Activated naive CD4-positive, alpha-beta T cell treated with anti-CD3 and anti-CD28 coated beads for 36 hours (primary cell): ENCODE measurements at regions not wholly inside any gene's neighbourhood (a gene's known extent, or its start where the extent isn't known, plus 50 kb on each side); places are given as distances from the start of the nearest gene placed in this dataset.

Experiments used
- CTCF ChIA-PET: fragments of 350-600 bp; sonication (Branson Sonifier 250); formaldehyde crosslinking; loops from one replicate; lab custom pipeline; 2021; ENCODE audit warnings: antibody characterized with exemption; lab: Charles Lee
- DNase-seq: peaks from one replicate; pipeline ENCODE4 v3.0.0-alpha.2; 2020
- H3K27ac Mint-ChIP-seq: one replicate; pipeline ENCODE4 v1.8.0; 2021; ENCODE audit warnings: mild to moderate bottlenecking, mixed read lengths
- H3K27me3 Mint-ChIP-seq: one replicate; pipeline ENCODE4 v1.8.0; 2021; ENCODE audit warnings: low read depth, mixed read lengths
- H3K36me3 Mint-ChIP-seq: one replicate; pipeline ENCODE4 v1.8.0; 2021; ENCODE audit warnings: low read depth, mixed read lengths
- H3K4me1 Mint-ChIP-seq: one replicate; pipeline ENCODE4 v1.8.0; 2021; ENCODE audit warnings: low read depth, mixed read lengths
- H3K4me3 Mint-ChIP-seq: one replicate; pipeline ENCODE4 v1.8.0; 2021; ENCODE audit warnings: mild to moderate bottlenecking, moderate library complexity, mixed read lengths
- H3K9me3 Mint-ChIP-seq: one replicate; pipeline ENCODE4 v1.8.0; 2021; ENCODE audit warnings: mixed read lengths
- intact Hi-C: fragments of 100-400 bp; cut with micrococcal nuclease; formaldehyde crosslinking; loops from one replicate; pipeline ENCODE4 v1.15.1; 2023

- Mint-ChIP-seq H3K36me3 (peaks cover 1% of the 10 kb centered on the region), H3K4me1 (no peaks in the 10 kb centered on the region), H3K9me3 (peaks cover 9% of the 10 kb centered on the region), H3K27me3 (peaks cover 25% of the 10 kb centered on the region), H3K4me3 (no peak overlapping the region), H3K27ac (no peak overlapping the region)
- CTCF ChIA-PET: no interaction called here
- DNase-seq: no peak
- intact Hi-C loops: no loop called here
These were observed 167.9 kb downstream of the DICER1 start for GRCh38 chr14:94989417-94989816.

GRCh38 chr14:94987409-94987808, 169.9 kb downstream of the DICER1 start:
- DNase-seq: no peak
- Mint-ChIP-seq H3K27me3 (peaks cover 21% of the 10 kb centered on the region), H3K36me3 (peaks cover 1% of the 10 kb centered on the region), H3K4me3 (no peak overlapping the region), H3K4me1 (no peaks in the 10 kb centered on the region), H3K27ac (no peak overlapping the region), H3K9me3 (peaks cover 10% of the 10 kb centered on the region)
- CTCF ChIA-PET: no interaction called here
- intact Hi-C loops: no loop called here

DNA sequence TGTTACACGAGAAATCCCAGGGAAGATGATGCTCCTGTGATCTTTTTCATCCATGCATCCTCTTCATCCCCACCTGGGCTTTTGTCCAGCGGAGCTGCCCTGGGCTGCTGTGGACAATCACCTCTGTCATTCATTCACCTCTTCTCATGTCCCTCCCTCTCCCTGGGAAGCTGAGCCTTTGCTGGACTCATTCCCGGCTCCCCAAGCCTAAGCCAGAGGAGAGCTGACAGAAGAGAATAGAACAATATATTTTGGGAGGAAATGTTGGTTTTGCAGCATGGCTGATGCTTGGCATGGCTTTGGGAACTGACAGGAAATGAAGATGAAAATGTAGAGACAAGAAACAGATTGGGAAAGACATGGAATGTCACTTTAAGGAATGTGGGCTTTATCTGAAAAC, 177.4 kb downstream of the DICER1 start:
- no peaks in the 10 kb centered on the region for H3K36me3 Mint-ChIP-seq
- intact Hi-C loops: no loop called here
- CTCF ChIA-PET: no interaction called here

GRCh38 chr14:94977016-94977415, 180.3 kb downstream of the DICER1 start:
- no peaks in the 10 kb centered on the region for H3K9me3 Mint-ChIP-seq
- H3K4me3 Mint-ChIP-seq: no peak overlapping the region
- no peak overlapping the region for H3K27ac Mint-ChIP-seq
- H3K27me3 Mint-ChIP-seq: peaks cover 14% of the 10 kb centered on the region
- H3K4me1 Mint-ChIP-seq: no peaks in the 10 kb centered on the region
- DNase-seq: no peak
- intact Hi-C loops: no loop called here
- CTCF ChIA-PET: interaction anchor here (0.6 kb wide), 1 partner anchor 12 kb away, joined by 4 read pairs; no protein-coding TSS in a partner anchor
- no peaks in the 10 kb centered on the region for H3K36me3 Mint-ChIP-seq

More for the DNA sequence above, 177.4 kb downstream of the DICER1 start:
- Mint-ChIP-seq H3K4me1 (no peaks in the 10 kb centered on the region), H3K9me3 (peaks cover 1% of the 10 kb centered on the region), H3K4me3 (no peak overlapping the region), H3K27me3 (peaks cover 15% of the 10 kb centered on the region), H3K27ac (no peak overlapping the region)
- no peak for DNase-seq

GRCh38 chr14:94975366-94975765, 182.0 kb downstream of the DICER1 start:
- Mint-ChIP-seq H3K27ac (no peak overlapping the region), H3K9me3 (peaks cover 3% of the 10 kb centered on the region), H3K4me1 (no peaks in the 10 kb centered on the region), H3K4me3 (no peak overlapping the region), H3K27me3 (peaks cover 17% of the 10 kb centered on the region), H3K36me3 (no peaks in the 10 kb centered on the region)
- DNase-seq: no peak
- intact Hi-C loops: no loop called here
- CTCF ChIA-PET: no interaction called here

DNA sequence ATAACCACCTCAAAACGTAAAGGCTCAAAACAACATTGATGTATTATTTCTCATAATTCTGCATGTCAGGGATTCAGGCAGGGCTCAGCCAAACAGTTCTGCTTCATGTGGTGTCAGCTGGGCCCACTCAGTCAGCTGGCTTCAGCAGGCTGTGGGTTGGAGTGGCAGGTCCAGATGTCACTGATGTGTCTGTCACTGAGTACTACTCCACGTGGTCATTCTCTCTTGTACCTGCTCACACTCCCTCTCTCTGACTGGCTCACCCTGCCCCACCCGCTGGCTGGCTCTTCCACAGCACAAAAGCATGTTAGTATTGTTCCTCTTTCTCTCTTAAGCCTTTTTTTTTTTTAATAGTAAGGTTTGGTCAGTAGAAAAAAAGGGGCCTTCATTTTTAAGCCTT, 182.4 kb downstream of the DICER1 start:
- no peak overlapping the region for H3K4me3 Mint-ChIP-seq
- H3K9me3 Mint-ChIP-seq: peaks cover 3% of the 10 kb centered on the region
- no peak overlapping the region for H3K27ac Mint-ChIP-seq
- H3K36me3 Mint-ChIP-seq: no peaks in the 10 kb centered on the region
- CTCF ChIA-PET: no interaction called here
- intact Hi-C loops: no loop called here
- no peak for DNase-seq
- peaks cover 17% of the 10 kb centered on the region for H3K27me3 Mint-ChIP-seq
- H3K4me1 Mint-ChIP-seq: no peaks in the 10 kb centered on the region

- peaks cover 3% of the 10 kb centered on the region for H3K9me3 Mint-ChIP-seq
- no peak overlapping the region for H3K27ac Mint-ChIP-seq
- CTCF ChIA-PET: no interaction called here
- H3K27me3 Mint-ChIP-seq: peaks cover 17% of the 10 kb centered on the region
- no peaks in the 10 kb centered on the region for H3K36me3 Mint-ChIP-seq
- no peak overlapping the region for H3K4me3 Mint-ChIP-seq
- no peak for DNase-seq
- no peaks in the 10 kb centered on the region for H3K4me1 Mint-ChIP-seq
- intact Hi-C loops: no loop called here
These were observed 182.9 kb downstream of the DICER1 start for GRCh38 chr14:94974422-94974821.

- Mint-ChIP-seq H3K36me3 (no peaks in the 10 kb centered on the region), H3K4me3 (no peak overlapping the region), H3K9me3 (peaks cover 3% of the 10 kb centered on the region), H3K27ac (no peak overlapping the region), H3K27me3 (peaks cover 15% of the 10 kb centered on the region), H3K4me1 (no peaks in the 10 kb centered on the region)
- intact Hi-C loops: no loop called here
- CTCF ChIA-PET: no interaction called here
- no peak for DNase-seq
These were observed 185.6 kb downstream of the DICER1 start for GRCh38 chr14:94971750-94972149.

DNA sequence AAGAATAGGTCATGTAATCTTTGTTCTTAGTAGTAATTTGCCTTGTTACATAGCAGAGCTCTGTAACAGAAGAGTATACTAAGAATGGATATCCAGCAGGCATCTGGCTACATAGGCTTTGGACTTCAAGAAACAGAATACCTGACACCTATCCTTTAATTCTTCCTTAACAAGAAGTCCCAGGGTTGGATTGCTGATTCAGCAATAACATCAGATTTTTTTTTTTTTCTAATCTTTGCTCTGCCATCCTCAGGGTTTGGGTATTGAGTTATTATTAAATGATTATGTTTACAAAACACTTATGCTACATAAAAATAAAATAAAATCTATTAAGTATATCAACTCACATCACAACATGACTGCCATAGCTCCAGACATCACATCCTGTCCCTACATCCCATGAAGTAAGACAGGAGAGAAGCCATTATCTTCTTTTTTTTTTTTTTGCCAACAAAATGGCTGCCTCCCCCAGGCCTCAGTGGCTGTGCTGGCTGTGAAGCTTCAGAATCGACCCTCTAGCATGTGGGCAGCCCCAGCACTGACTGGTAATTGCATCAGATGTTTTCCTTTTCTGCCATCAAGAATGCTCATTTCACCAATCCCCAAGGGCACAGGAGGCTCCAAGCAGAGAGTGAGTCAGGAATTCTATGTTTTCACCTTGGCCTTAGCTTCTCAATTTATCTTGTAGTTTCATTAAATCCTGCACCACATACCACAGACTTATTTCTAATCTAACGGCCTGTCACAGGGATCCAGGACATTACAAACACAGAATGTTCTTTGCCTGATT, 186.2 kb downstream of the DICER1 start:
- DNase-seq: no peak
- Mint-ChIP-seq H3K9me3 (peaks cover 3% of the 10 kb centered on the region), H3K4me1 (no peaks in the 10 kb centered on the region), H3K27me3 (peaks cover 15% of the 10 kb centered on the region), H3K27ac (no peak overlapping the region), H3K36me3 (no peaks in the 10 kb centered on the region), H3K4me3 (no peak overlapping the region)
- CTCF ChIA-PET: no interaction called here
- intact Hi-C loops: no loop called here

- CTCF ChIA-PET: no interaction called here
- Mint-ChIP-seq H3K27me3 (peaks cover 12% of the 10 kb centered on the region), H3K27ac (no peak overlapping the region), H3K9me3 (peaks cover 3% of the 10 kb centered on the region), H3K4me3 (no peak overlapping the region), H3K36me3 (no peaks in the 10 kb centered on the region), H3K4me1 (no peaks in the 10 kb centered on the region)
- intact Hi-C loops: no loop called here
- DNase-seq: no peak
These were observed 187.6 kb downstream of the DICER1 start for GRCh38 chr14:94969766-94970165.

DNA sequence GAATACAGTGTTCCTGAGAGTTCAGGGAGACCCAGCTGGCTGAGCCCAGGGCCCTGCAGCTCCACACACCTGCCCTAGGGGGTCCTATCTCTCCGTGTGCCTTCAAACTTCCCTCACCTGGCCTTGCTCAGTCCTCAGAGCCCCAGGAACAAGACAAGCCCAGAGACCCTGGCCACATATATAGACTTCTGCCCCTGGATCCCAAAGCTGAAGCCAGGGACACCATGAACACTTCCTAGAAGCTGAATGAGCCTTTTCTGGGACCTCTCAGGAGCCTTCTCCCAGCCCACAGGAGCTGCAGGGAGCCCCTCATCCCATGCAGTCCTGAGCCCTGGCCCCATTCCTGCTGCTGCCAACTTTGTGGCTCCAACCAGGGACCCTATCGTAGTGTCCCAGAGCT, 190.5 kb downstream of the DICER1 start:
- CTCF ChIA-PET: no interaction called here
- intact Hi-C loops: no loop called here
- H3K4me3 Mint-ChIP-seq: no peak overlapping the region
- H3K27me3 Mint-ChIP-seq: peaks cover 14% of the 10 kb centered on the region
- no peaks in the 10 kb centered on the region for H3K4me1 Mint-ChIP-seq
- peaks cover 3% of the 10 kb centered on the region for H3K9me3 Mint-ChIP-seq
- no peaks in the 10 kb centered on the region for H3K36me3 Mint-ChIP-seq
- no peak overlapping the region for H3K27ac Mint-ChIP-seq
- DNase-seq: no peak

DNA sequence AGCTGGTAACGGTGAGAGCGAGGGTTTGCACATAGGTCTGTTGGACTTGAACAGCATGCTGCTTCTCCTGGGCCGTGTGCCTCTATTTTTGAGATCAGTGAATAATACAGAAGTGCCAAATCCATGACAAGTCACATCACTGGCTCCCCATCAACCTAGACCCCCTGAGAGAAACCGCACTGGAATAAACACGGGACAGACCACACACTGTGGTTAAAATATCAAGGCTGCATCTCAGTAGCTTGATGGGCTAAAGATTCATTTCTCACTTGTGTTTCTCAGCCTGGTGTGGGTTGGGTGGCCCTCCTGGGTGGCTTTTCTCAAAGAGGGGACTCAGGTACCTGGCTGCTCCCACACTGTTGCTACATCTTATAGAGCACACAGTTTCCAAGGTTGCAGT, 191.0 kb downstream of the DICER1 start:
- no peaks in the 10 kb centered on the region for H3K4me1 Mint-ChIP-seq
- no peak for DNase-seq
- H3K27ac Mint-ChIP-seq: no peak overlapping the region
- no peak overlapping the region for H3K4me3 Mint-ChIP-seq
- intact Hi-C loops: no loop called here
- peaks cover 2% of the 10 kb centered on the region for H3K9me3 Mint-ChIP-seq
- no peaks in the 10 kb centered on the region for H3K36me3 Mint-ChIP-seq
- CTCF ChIA-PET: no interaction called here
- H3K27me3 Mint-ChIP-seq: peaks cover 12% of the 10 kb centered on the region

GRCh38 chr14:94965551-94966313, 191.6 kb downstream of the DICER1 start:
- H3K4me1 Mint-ChIP-seq: no peaks in the 10 kb centered on the region
- no peak for DNase-seq
- intact Hi-C loops: no loop called here
- H3K4me3 Mint-ChIP-seq: no peak overlapping the region
- CTCF ChIA-PET: no interaction called here
- H3K27ac Mint-ChIP-seq: no peak overlapping the region
- peaks cover 9% of the 10 kb centered on the region for H3K27me3 Mint-ChIP-seq
- no peaks in the 10 kb centered on the region for H3K9me3 Mint-ChIP-seq
- H3K36me3 Mint-ChIP-seq: no peaks in the 10 kb centered on the region
